Smooth muscle cell (in vitro differentiated cells): ENCODE measurements at regions not wholly inside any gene's neighbourhood (a gene's known extent, or its start where the extent isn't known, plus 50 kb on each side); places are given as distances from the start of the nearest gene placed in this dataset.

Experiments
- DNase-seq: peaks from one replicate; lab custom pipeline; 2025; ENCODE audit not compliant: unreplicated experiment; lab: John Stamatoyannopoulos, UW
- H2AFZ ChIP-seq: fragments of 200-600 bp; sonication (generic); 2 replicates; pipeline ENCODE4 v1.6.0; 2016; ENCODE audit warnings: antibody characterized with exemption, low read depth, mild to moderate bottlenecking
- H3F3A ChIP-seq: fragments of 200-600 bp; sonication (generic); 2 replicates; pipeline ENCODE4 v1.6.0; 2017; ENCODE audit warnings: antibody characterized with exemption, low read depth
- H3K27ac ChIP-seq: fragments of 200-600 bp; sonication (generic); 2 replicates; pipeline ENCODE4 v1.5.1; 2016; ENCODE audit warnings: low read depth, mild to moderate bottlenecking
- H3K27me3 ChIP-seq: fragments of 200-600 bp; sonication (generic); 2 replicates; pipeline ENCODE4 v1.6.1; 2016; ENCODE audit warnings: low read depth, mild to moderate bottlenecking
- H3K36me3 ChIP-seq: fragments of 200-600 bp; sonication (generic); 2 replicates; pipeline ENCODE4 v1.5.1; 2016; ENCODE audit warnings: low read depth
- H3K4me1 ChIP-seq: fragments of 200-600 bp; sonication (generic); 2 replicates; pipeline ENCODE4 v1.5.1; 2016; ENCODE audit warnings: low read depth
- H3K4me2 ChIP-seq: fragments of 200-600 bp; sonication (generic); 2 replicates; pipeline ENCODE4 v1.6.0; 2016; ENCODE audit warnings: mild to moderate bottlenecking
- H3K4me3 ChIP-seq: fragments of 200-600 bp; sonication (generic); 2 replicates; pipeline ENCODE4 v1.5.1; 2016; ENCODE audit warnings: mild to moderate bottlenecking
- H3K79me2 ChIP-seq: fragments of 200-600 bp; sonication (generic); 2 replicates; pipeline ENCODE4 v1.6.0; 2016; ENCODE audit warnings: low read depth, mild to moderate bottlenecking
- H3K9ac ChIP-seq: fragments of 200-600 bp; sonication (generic); 2 replicates; pipeline ENCODE4 v1.6.0; 2016; ENCODE audit warnings: low read depth
- H3K9me3 ChIP-seq: fragments of 200-600 bp; sonication (generic); replicated peaks from 2 replicates; pipeline ENCODE4 v1.5.1; 2016; ENCODE audit warnings: low read depth
- H4K20me1 ChIP-seq: fragments of 200-600 bp; sonication (generic); 2 replicates; pipeline ENCODE4 v1.6.0; 2016; ENCODE audit warnings: low read depth
- CTCF ChIP-seq: fragments of 200-600 bp; sonication (generic); IDR thresholded peaks from 2 replicates; pipeline ENCODE4 v1.5.1; 2017; ENCODE audit warnings: borderline replicate concordance, mild to moderate bottlenecking, antibody characterized with exemption; ENCODE audit not compliant: insufficient read depth, poor library complexity, severe bottlenecking
- WGBS: methylation state at CpG from one replicate; pipeline ENCODE4 v1.1.7; 2016; ENCODE audit warnings: low lambda C conversion rate; 5-methylcytosine and 5-hydroxymethylcytosine counted together

- Histone ChIP-seq H3K79me2 (no peaks in the 10 kb centered on the region), H2AFZ (no peak overlapping the region), H3K4me2 (no peak overlapping the region), H3K27me3 (no peaks in the 10 kb centered on the region), H3F3A (no peaks in the 10 kb centered on the region), H3K4me3 (no peak overlapping the region), H3K9ac (no peak overlapping the region), H3K9me3 (no peaks in the 10 kb centered on the region), H3K4me1 (no peaks in the 10 kb centered on the region), H3K36me3 (no peaks in the 10 kb centered on the region), H3K27ac (peak overlapping the region; percentile 33), H4K20me1 (no peaks in the 10 kb centered on the region)
- DNase-seq, result no peak
- TF ChIP-seq CTCF, result no peak
- 95% methylated on average over 2 of the region's 2 CpGs for WGBS
These were observed 238.9 kb downstream of the PRL start for GRCh38 chr6:22057962-22058361.

- H3K36me3 ChIP-seq, result no peaks in the 10 kb centered on the region
- no peaks in the 10 kb centered on the region for H4K20me1 ChIP-seq
- H3K9me3 ChIP-seq, result no peaks in the 10 kb centered on the region
- no peak overlapping the region for H3K4me2 ChIP-seq
- H3K27ac ChIP-seq, result peak overlapping the region; percentile 33
- no peaks in the 10 kb centered on the region for H3K4me1 ChIP-seq
- no peaks in the 10 kb centered on the region for H3F3A ChIP-seq
- H3K4me3 ChIP-seq, result no peak overlapping the region
- no peak for DNase-seq
- no peak overlapping the region for H3K9ac ChIP-seq
- H2AFZ ChIP-seq, result no peak overlapping the region
- H3K27me3 ChIP-seq, result no peaks in the 10 kb centered on the region
- no peaks in the 10 kb centered on the region for H3K79me2 ChIP-seq
- 92% methylated on average over 3 of the region's 3 CpGs for WGBS
- TF ChIP-seq CTCF, result no peak
These were observed 237.7 kb downstream of the PRL start for GRCh38 chr6:22059126-22059525.

GRCh38 chr6:22059946-22060345 lies 236.9 kb downstream of the PRL start:
- no peak for DNase-seq
- no peaks in the 10 kb centered on the region for H4K20me1 ChIP-seq
- no peaks in the 10 kb centered on the region for H3K36me3 ChIP-seq
- no peaks in the 10 kb centered on the region for H3K9me3 ChIP-seq
- no peak for TF ChIP-seq CTCF
- H3K27me3 ChIP-seq, result no peaks in the 10 kb centered on the region
- 75% methylated on average over 1 of the region's 1 CpG for WGBS
- H3K27ac ChIP-seq, result no peak overlapping the region
- no peaks in the 10 kb centered on the region for H3K79me2 ChIP-seq
- no peak overlapping the region for H3K9ac ChIP-seq
- no peak overlapping the region for H3K4me3 ChIP-seq
- H3K4me2 ChIP-seq, result no peak overlapping the region
- H2AFZ ChIP-seq, result no peak overlapping the region
- H3F3A ChIP-seq, result no peaks in the 10 kb centered on the region
- H3K4me1 ChIP-seq, result no peaks in the 10 kb centered on the region

- Histone ChIP-seq H3K4me3 (no peak overlapping the region), H4K20me1 (no peaks in the 10 kb centered on the region), H3F3A (peaks cover 3% of the 10 kb centered on the region), H3K9ac (no peak overlapping the region), H3K4me2 (no peak overlapping the region), H3K79me2 (no peaks in the 10 kb centered on the region), H2AFZ (no peak overlapping the region), H3K9me3 (no peaks in the 10 kb centered on the region), H3K36me3 (no peaks in the 10 kb centered on the region), H3K4me1 (no peaks in the 10 kb centered on the region), H3K27ac (no peak overlapping the region), H3K27me3 (no peaks in the 10 kb centered on the region)
- no peak for TF ChIP-seq CTCF
- DNase-seq, result no peak
- 98% methylated on average over 21 of the region's 21 CpGs for WGBS
These were observed 233.9 kb downstream of the PRL start for GRCh38 chr6:22062807-22063408.
